ENCODE measurements at regions not wholly inside any gene's neighbourhood (a gene's known extent, or its start where the extent isn't known, plus 50 kb on each side); places are given as distances from the start of the nearest gene placed in this dataset.

- H3K4me2 ChIP-seq (ENCODE audit: insufficient read depth, low read length) = no peak overlapping the region
- no peak overlapping the region for H2AFZ ChIP-seq (ENCODE audit: low read depth, low read length)
- ChIA-PET POLR2A (no interaction called here), CTCF (no interaction called here)
- intact Hi-C loops (cut with micrococcal nuclease) = no loop called here
- no peak for TF ChIP-seq MAX (IDR thresholded peaks at IDR 0.05; ENCODE audit: insufficient read depth, insufficient read length)
- no peak for TF ChIP-seq CTCF (IDR thresholded peaks at IDR 0.05; ENCODE audit: extremely low read depth in 1 of 2, insufficient read depth in 1 of 2, low read depth in 1 of 2, low read length in 2 of 2)
- TF ChIP-seq POLR2A (IDR thresholded peaks at IDR 0.05; ENCODE audit: low read depth, low read length) = no peak
- no peak for TF ChIP-seq FOS (IDR thresholded peaks at IDR 0.05; ENCODE audit: borderline replicate concordance, insufficient read depth, low read length)
- TF ChIP-seq EZH2 (IDR thresholded peaks at IDR 0.05; ENCODE audit: borderline replicate concordance, low read depth, low read length, severe bottlenecking) = no peak
- TF ChIP-seq GATA2 (IDR thresholded peaks at IDR 0.05; ENCODE audit: insufficient read depth, insufficient read length, low read depth, low read length) = no peak
- no peak for TF ChIP-seq POLR2AphosphoS5 (IDR thresholded peaks at IDR 0.05; ENCODE audit: insufficient read depth, low read depth, low read length)
- no peak for TF ChIP-seq JUN (IDR thresholded peaks at IDR 0.05; ENCODE audit: borderline replicate concordance, insufficient read depth, insufficient read length, low read depth)
- no peak for TF ChIP-seq MYC (IDR thresholded peaks at IDR 0.05; ENCODE audit: low read depth, low read length)
- no peaks in the 10 kb centered on the region for H3K36me3 ChIP-seq (ENCODE audit: control insufficient read depth in 2 of 2, extremely low read depth in 1 of 2, insufficient read depth in 2 of 2, low read length in 2 of 2)
- peaks cover 2% of the 10 kb centered on the region for H3K9me3 ChIP-seq (replicated peaks; ENCODE audit: control insufficient read depth, insufficient read depth, low read length)
- H3K27ac ChIP-seq (ENCODE audit: insufficient read depth, low read depth, low read length) = no peak overlapping the region
- no peak overlapping the region for H3K4me3 ChIP-seq (replicated peaks in 1 of 3; ENCODE audit: insufficient read depth in 1 of 3, low read depth in 1 of 3, low read length in 3 of 3)
- BruUV-seq (replicated peaks) = no TSS peak
- dilution Hi-C loops (cut with MboI; ENCODE audit: extremely low pct_ligation_motif_present, low sequenced_read_pairs) = no loop called here
- no peak overlapping the region for H3K9ac ChIP-seq (replicated peaks; ENCODE audit: extremely low read depth, insufficient read depth, low read length)
- no peaks in the 10 kb centered on the region for H3K4me1 ChIP-seq (ENCODE audit: control insufficient read depth, extremely low read depth, insufficient read depth, low read length)
- H3K27me3 ChIP-seq (ENCODE audit: control insufficient read depth in 2 of 2, insufficient read depth in 2 of 2, low read length in 2 of 2) = no peaks in the 10 kb centered on the region
- H3K79me2 ChIP-seq (ENCODE audit: control insufficient read depth, insufficient read depth, low read length) = no peaks in the 10 kb centered on the region
- no peaks in the 10 kb centered on the region for H3K9me1 ChIP-seq (replicated peaks; ENCODE audit: control insufficient read depth, extremely low read depth, insufficient read depth, low read length)
- FAIRE-seq (no peak), DNase-seq (ENCODE audit: low read depth, low spot score) (no peak)
- H4K20me1 ChIP-seq (replicated peaks; ENCODE audit: control insufficient read depth, extremely low read depth, insufficient read depth, low read length) = no peaks in the 10 kb centered on the region
These were observed 320.4 kb downstream of the ASXL3 start for GRCh38 chr18:33898427-33898826.

Measured in endothelial cell of umbilical vein (primary cell).